ENCODE measurements at regions not wholly inside any gene's neighbourhood (a gene's known extent, or its start where the extent isn't known, plus 50 kb on each side); places are given as distances from the start of the nearest gene placed in this dataset.

- TF ChIP-seq CTCF (conservative IDR thresholded peaks at IDR 0.05 in 1 of 2, IDR thresholded peaks at IDR 0.05 in 1 of 2; ENCODE audit: low read depth in 1 of 2, low read length in 2 of 2) (no peak), EZH2 (IDR thresholded peaks at IDR 0.05; ENCODE audit: low read length, missing control alignments) (no peak)
These were observed 149.4 kb upstream of the DCC start for GRCh38 chr18:52190631-52191030.

All from fibroblast of lung (primary cell).